NCI-H2081 (cell line): ENCODE measurements at regions not wholly inside any gene's neighbourhood (a gene's known extent, or its start where the extent isn't known, plus 50 kb on each side); places are given as distances from the start of the nearest gene placed in this dataset.
A peak's percentile ranks its signal among the peaks of the same experiment; 100 is the strongest.
"Not testable (repeated sequence)": the region's sequence is repeated elsewhere in the genome, so short reads cannot be mapped to it uniquely, and the experiment has no call there.

ENCODE experiments used
- DNase-seq, 2 experiments: peaks; one replicate each; lab custom pipeline; 2025; lab: John Stamatoyannopoulos, UW

DNA sequence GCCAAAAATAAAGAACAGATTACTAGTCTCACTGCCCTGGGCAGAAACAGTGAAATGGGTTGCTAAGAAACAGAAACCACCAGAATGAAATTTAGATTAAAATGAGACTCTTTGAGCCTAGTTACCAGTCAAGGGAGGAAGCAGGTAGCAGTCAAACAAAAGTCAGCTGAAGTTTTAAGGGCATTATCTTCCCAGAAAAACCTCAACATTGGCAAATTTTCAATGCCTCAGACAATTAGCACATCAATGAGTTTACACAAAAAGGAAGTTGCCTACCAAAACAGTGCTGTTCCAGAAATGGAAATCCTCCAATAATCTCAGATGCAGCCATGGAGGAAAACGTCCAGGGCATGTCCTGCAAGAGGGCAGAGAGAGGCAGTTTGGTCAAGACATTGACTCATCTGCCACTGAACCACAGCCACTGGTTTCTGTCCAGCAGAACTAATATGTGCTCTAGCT is 399.7 kb upstream of the ADGRB3 start:
- DNase-seq = no peak

DNA sequence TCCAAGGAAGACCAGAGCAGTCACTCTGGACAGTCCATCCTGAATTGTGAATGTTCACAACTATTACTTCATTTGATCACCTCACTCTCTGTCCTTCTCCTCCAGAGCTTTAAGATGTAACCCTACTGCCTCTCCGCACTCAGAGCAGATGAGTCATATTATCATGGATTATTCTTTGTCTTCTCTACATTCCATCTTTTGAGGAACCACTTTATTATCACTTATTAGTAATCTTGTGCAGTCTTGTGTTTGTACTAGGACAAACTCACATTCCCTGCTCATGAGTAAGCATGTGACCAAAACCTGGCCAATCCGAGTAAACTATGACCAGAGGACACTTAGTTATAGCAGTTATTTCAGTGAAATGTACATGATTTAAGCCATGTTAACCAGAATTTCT is 401.5 kb upstream of the ADGRB3 start:
- DNase-seq = no peak

DNA sequence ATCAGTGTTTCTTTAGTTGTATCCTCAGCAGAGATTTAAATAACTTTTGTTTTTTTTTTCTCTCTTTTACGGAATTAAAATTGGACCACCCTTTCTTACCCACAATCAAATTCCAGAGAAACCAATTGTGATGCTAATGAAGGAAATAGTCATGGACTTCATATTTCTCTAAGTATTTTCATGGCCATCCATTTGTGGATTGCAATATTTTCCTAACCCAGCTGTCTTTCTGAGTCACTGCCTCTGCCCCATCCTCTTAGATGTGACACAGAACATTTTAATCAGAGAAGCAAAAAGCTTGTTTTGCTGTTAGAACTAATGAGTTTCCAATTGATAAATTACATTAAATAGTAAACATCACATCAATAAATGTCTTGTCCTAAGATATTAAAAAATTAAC is 405.5 kb upstream of the ADGRB3 start:
- no peak for DNase-seq

DNA sequence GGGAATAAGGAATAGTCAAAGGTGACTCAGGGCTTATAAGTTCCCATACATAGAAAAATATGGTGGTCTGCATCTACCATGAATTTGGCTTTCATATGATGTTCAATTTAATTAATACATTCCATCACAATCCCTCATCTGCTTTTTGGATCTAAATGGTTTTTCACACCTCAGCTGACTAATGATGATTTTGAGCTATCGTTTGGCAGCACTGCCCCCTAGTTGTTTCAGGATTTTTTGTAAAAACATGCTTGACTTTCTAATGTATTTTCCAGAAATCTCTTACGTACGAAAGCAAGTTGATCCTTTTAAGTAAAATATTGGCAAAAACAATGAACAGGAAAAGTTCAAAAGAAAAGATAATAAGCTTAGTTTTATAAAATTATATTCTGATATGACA is 408.6 kb upstream of the ADGRB3 start:
- peak in 1 of 2 experiments; percentile 25 for DNase-seq

DNA sequence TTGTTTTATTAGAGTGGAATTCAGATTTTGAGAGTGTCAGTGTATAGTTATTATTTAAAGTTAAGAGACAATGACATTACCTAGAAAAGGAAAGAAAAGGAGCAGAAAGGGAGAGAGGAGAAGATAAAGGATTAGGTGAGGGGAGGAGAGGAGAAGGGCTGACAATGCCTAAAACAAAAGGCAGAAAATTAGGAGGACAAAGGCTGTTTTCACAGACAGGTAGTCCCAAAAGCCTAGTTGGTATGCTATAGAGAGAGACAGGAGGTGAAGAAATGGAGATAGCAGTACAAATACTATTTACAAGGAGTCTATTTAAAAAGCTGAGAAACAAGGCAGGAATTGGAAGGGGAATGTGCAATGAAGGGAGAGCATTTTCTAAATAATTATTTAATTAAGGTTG is 409.4 kb upstream of the ADGRB3 start:
- no peak for DNase-seq

DNA sequence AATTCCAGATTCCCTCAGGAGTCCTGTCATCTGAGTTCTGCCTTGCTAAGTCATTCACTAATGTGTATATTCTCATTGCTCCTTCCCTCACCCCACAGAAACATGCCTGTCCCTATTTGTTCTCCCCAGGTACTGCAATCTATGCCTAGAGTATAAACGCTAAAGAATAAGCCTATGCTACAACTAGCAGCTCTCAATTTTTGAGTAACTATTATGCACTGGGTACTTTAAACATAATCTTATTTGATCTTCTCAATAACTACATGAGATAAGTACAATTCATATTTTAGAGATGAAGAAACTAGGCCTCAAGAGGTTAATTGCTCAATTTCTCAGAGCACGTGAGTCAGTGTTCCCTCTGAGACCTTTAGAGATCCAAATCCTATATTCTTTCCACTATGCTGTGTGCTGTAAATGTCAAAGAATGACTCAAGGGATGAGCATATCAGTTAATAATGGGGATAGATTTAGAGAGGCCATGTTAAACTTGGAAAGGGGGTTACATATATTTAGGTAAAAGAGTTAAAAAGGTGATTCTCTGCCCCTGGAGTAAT is 423.8 kb upstream of the ADGRB3 start:
- DNase-seq = no peak

DNA sequence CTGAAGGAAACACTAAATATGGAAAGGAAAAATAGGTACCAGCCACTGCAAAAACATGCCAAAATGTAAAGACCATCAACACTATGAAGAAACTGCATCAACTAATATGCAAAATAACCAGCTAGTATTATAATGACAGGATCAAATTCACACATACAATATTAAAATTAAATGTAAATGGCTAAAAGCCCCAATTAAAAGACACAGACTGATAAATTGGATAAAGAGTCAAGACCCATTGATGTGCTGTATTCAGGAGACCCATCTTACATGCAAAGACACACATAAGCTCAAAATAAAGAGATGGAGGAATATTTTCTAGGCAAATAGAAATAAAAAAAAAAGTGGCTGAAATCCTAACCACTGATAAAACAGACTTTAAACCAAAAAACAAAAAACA is 427.5 kb upstream of the ADGRB3 start:
- not testable (repeated sequence) for DNase-seq

DNA sequence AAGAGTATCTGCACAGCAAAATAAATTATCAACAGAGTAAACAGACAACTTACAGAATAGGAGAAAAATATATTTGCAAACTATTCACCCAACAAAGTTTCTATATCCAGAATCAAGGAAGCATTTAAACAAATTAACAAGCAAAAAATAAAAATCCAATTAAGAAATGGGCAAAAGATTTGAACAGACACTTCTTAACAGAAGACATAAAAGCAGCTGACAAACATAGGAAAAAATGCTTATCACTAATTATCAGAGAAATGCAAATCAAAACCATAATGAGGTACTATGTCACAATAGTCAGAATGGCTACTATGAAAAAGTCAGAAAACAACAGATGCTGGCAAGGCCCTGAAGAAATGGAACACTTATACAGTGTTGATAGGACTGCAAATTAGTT is 434.2 kb upstream of the ADGRB3 start:
- DNase-seq = no peak

DNA sequence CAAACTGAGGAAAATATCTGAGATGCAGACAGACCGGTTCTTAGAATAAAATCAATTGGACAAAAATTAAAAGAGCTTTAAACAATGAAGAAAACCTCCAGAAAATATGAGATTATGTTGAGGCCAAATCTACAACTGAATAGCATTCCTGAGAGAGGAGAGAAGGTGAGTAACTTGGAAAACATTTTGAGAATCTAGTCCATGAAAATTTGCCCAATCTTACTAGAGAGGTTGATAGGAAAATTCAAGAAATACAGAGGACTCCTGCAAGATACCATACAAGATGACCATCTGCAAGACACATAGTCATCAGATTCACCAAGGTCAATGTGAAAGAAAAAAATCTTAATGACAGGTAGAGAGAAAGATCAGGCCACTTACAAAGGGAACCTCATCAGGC is 437.7 kb upstream of the ADGRB3 start:
- DNase-seq = no peak

DNA sequence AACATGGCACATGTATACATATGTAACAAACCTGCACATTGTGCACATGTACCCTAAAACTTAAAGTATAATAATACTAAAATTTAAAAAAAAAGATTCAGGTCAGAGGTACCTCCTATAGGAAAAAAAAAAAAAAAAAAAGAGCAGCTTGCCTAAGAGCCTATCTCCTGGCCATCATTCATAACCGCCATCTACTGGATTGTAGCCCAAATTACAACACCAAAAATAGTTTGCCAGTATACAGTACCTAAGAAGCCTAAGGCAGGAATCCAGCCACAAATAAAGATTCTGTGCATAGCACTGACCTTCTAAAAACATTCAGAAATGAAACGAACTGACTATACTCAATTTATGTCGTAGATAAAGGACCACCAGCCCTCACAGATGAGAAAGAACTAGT is 438.4 kb upstream of the ADGRB3 start:
- peak in 1 of 2 experiments; percentile 30 for DNase-seq

DNA sequence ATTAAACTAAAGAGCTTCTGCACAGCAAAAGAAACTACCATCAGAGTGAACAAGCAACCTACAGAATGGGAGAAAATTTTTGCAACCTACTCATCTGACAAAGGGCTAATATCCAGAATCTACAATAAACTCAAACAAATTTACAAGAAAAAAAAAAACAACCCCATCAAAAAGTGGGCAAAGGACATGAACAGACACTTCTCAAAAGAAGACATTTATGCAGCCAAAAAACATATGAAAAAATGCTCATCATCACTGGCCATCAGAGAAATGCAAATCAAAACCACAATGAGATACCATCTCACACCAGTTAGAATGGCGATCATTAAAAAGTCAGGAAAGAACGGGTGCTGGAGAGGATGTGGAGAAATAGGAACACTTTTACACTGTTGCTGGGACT is 439.3 kb upstream of the ADGRB3 start:
- not testable (repeated sequence) for DNase-seq

DNA sequence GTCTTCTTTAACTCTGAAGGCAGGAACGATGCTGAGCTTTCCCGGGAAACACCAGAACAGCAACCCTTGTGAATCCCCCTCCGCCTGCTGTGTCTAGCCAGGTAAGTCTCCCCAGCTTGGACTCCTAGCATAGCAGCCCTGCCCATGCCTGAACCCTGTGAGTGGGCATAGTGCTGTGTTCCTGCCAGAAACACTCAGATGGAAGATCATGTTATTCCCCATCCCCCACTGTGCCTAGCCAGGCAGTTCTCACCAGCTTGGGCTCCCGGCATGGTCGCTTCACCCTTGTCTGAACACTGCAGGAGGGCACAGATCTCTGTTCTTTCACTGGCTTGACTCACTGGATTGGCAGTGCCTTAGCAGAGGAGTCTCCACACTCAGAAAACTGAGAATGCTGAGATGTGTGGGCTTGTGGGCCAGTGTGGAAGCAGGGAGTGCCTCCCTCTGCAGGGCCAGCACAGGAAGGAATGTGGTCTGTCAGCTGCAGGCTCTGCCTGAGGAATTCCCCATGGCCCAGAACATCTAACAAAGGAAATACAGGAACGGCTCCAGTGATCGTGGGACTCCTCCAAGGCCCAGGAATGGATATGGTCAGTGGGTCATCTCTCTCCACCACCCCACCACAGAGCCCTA is 440.1 kb upstream of the ADGRB3 start:
- DNase-seq = no peak

DNA sequence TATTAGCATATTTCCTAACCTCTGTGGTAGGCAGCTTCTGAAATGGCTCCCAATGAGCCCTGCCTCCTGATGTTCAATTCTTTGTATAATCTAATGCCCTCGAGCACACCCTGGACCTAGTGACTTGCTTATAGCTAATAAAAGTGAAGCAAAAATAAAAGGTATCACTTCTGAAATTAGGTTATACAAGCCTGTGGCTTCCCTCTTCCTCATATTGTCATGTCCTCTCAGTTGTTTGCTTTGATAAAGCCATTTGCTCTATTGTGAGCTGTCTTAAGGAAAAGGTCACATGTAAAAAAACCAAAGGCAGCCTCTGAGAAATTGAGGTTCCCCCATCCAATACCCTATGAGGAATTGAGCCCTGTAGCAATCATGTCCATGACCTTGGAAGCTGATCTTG is 442.1 kb upstream of the ADGRB3 start:
- no peak for DNase-seq

DNA sequence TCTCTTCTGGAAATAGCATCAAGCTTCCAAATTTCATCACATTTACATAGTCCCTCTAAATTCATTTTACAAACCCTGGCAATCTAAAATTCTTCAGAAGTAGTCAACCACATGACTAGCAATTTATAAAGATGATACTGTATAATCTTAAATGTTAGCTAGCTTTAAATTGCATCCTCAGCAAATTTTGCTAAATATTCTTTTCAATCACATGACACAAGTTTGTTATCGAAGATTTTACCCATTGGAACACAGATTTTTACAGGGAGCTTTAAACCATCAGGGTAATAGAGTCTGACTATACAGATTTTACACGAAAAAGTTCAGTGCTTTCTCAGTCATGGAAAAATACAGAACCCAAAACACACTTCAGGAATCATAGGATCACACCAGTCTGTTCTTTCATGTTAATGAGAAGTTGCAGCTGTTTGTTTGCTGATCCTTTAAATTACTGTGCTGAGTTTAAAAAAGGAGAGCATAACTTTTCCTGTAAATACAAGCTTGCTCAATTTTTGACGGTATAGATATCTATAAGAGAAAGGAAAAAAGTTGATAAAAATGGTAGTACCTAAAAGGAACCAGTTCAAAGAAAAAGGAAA is 445.8 kb upstream of the ADGRB3 start:
- DNase-seq = no peak

DNA sequence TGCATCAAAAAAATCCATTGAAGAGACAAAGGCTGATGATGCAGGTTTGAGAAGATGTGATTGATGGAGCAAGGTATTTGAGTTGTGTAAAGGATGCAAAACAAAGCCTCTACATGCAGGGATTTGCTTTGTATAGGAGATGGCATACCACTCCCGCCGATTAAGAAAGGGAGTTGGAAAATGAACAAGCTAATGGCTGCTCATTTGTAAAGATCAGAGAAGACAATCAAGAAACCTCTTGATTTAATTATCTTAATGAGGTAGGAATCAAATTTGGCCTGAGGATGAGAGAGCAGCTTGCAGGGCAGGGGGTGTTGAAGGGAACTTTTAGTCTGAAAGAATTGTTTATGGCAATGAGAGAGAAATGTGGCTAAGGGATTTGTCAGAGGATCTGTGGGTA is 448.2 kb upstream of the ADGRB3 start:
- no peak for DNase-seq

DNA sequence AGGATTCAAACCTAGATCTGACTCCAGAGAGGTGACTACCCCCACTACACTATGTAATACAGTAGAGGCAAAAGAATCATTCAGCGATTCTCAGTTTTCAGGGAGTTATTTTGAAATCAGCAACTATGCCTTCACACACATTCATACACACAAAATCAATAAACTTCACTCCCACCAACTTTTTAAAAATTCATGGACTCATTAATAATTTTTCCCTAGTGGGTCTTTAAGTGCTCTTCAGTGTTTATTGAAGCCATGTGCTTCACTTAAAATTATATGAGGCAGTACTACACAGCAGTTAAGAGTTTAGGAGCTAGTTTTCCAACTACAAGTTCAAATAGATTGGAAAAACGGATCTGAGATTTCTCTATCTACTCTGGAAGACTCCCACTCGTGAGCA is 452.7 kb upstream of the ADGRB3 start:
- no peak for DNase-seq

DNA sequence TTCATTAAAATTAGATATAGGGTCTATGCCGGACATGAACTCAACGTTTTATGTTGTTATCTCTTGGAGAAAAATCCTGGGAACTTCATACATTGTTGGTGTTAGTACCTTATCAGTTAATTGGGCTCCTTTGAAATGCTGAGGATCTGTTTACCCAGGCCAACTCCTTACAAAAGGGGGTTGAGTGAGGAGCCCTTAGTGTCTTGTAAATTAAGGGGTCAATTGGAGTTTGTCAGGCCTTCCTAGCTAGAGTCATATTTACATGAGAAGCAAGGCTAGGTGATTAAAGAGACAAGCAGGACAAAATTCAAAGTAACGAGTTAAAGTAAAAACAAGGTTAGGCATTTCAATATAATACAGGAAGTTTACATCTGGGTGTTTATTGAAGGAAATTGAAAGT is 454.1 kb upstream of the ADGRB3 start:
- not testable (repeated sequence) for DNase-seq

DNA sequence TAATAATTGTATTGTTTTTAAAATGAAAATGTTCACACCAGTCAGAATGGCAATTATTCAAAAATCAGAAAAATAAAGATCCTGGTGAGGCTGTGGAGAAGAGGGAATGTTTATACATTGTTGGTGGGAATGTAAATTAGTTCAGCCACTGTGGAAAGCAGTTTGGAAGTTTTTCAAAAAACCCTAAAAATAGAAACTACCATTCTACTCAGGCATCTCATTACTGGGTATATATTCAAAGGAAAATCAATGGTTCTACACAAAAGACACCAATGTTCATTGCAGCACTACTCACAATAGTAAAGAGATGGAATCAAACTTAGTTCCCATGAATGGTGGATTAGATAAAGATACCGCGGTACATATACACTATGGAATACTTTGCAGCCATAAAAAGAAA is 461.5 kb upstream of the ADGRB3 start:
- no peak for DNase-seq

DNA sequence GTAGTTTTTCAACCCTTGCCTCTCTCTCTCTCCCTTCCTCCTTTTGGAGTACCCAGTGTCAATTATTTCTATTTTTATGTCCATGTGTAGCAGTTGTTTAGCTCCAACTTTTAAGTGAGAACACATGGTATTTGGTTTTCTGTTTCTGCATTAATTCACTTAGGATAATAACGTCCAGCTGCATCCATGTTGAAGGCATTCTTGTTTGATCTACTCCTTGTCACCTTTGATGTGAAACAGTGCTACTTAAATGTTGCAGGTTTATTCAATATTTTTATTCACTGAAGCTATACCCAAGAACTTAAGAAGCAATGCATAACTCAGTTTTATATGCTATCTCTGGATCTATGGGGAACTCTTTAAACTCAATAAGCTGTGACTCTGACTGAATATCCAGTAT is 465.2 kb upstream of the ADGRB3 start:
- DNase-seq = no peak

DNA sequence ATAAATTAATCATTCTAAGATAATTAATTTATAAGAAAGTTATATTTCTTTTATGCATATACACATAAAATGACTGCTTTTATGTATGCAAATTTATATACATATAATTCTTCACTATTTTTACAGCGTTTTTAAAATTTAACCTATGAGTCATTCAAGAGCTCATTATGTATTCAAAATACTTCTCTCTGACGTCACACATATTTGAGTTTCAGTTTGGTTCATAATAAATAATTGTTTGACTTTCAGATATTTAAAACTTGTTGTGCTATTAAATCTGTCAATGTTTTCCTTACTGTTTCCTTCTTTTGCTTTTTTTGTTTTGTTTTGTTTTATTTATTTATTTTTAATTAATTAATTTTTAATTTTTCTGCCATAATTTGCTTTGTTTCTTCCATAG is 467.5 kb upstream of the ADGRB3 start:
- no peak for DNase-seq

DNA sequence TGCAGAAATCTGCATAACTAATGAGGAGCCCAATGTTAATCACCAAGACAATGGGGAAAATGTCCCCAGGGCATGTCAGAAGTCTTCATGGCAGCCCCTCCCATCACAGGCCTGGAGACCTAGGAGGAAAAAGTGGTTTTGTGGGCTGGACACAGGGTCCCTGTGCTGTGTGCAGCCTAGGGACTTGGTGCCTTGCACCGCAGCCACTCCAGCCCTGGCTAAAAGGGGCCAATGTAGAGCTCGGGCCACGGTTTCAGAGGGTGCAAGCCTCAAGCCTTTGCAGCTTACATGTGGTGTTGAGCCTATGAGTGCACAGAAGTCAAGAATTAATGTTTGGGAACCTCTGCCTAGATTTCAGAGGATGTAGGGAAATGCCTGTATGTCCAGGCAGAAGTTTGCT is 474.3 kb upstream of the ADGRB3 start:
- not testable (repeated sequence) for DNase-seq

DNA sequence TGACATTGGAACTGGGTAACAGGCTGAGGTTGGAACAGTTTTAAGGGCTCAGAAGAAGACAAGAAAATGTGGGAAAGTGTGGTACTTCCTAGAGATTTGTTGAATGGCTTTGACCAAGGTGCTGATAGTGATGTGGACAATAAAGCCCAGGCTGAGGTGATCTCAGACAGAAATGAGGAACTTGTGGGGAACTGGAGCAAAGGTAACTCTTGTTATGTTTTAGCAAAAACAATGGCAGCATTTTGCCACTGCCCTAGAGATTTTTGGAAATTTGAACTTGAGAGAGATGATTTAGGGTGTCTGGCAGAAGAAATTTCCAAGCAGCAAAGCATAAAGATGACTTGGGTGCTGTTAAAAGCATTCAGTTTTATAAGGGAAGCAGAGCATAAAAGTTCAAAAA is 474.7 kb upstream of the ADGRB3 start:
- no peak for DNase-seq

DNA sequence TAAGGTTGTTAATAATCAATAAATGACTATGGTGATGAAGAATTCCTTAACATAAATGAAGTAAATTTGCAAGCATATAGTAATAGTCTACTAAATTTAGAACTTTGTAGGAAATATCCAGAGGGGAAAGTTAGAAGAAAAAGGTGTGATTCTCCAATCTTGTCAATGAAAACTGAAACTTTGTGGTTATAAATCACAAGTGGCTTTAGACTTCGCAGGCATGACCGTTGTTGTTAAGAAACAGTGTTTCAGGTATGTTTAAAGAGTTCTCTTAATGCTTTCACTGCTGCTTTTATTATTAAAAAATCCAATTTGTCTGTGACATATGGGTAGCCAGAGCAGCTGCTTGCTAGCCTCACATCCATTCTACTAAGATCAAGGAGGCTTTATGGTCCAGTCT is 475.6 kb upstream of the ADGRB3 start:
- no peak for DNase-seq

DNA sequence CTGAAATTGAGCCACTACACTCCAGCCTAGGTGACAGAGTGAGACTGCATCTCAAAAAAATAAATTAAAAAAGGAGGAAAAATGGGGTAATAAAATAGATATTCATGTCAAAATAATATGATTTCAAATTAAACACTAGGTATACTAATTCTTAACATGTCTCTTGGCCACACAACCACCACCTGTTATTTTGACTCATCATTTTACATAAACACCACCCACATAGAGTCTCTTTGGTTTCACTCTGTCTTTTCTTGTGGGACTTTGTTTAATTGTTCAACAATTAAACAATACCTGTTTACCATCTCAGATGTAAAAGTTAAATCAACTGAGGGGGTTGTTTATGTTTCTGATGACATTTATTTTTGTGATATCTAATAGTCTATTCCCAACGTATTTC is 476.8 kb upstream of the ADGRB3 start:
- no peak for DNase-seq
